ENCODE measurements at regions not wholly inside any gene's neighbourhood (a gene's known extent, or its start where the extent isn't known, plus 50 kb on each side); places are given as distances from the start of the nearest gene placed in this dataset.
"Not testable (repeated sequence)": the region's sequence is repeated elsewhere in the genome, so short reads cannot be mapped to it uniquely, and the experiment has no call there.

DNA sequence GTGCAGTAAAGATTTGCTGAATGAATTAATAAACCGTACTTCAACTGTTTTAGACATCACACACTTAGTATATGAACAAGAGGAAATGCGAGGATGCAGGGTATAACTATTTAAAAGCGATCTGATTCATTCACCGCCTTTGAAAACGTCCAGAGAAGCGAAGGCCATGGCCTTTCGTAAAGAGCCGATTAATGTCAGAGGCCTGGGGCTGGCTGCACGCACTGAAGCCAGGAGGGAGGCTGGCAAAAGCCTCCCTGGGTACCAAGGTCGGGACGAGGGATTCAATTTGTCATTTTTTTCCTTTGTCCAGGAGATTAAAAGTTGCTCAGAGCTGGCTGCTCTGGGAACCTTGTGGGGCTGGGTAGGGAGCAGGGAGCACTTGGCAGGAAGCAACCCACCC is 307.4 kb downstream of the NPHP4 start:
- DNase-seq: no peak

DNA sequence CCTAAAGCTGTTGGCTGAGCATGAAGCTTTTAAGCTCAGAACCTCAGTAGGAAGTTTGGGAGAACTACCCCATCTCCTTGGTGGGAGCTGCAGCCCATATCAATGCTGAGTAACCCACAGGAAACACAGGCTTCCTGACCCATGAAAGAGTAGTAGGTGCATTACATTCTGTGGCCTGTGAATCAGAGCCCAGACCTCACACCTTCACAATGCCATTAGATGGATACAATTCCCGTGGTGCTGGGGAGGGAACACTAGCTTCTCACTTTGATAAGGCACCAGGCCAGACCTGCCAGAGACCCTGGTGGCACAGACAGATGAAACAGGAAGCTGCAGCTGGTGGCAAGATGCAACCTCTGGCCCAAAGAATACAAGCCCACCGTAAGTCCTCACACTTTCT is 308.8 kb downstream of the NPHP4 start:
- no peak for DNase-seq

DNA sequence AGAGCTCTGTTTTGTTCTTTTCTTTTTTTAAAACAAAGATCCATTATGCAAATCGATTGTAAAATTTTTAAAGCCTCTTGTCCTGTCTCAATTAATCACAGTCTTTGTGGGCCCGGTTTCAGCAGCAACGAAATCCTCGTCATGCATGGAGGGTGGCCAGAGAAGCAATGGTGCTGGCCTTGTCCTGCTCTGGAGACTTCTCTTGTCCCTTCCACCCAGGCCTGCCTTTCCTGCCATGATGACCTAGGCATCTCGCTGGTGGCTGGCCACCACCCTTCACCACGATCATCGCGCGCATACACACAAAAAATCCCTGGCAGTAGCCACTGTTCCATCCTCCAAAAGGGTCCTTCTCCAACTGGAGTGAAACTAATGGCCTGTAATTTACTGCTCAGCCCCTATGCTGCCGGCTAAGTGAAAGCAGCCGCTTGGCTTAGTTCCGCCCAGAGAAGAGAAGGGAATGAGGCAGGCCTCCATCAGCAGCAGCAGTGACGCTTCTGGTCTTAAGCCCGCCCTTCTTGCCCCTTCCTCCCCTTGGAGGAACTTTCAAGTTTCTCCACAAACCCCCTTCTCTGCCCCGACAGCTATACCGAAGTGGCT is 309.5 kb downstream of the NPHP4 start:
- DNase-seq: no peak

DNA sequence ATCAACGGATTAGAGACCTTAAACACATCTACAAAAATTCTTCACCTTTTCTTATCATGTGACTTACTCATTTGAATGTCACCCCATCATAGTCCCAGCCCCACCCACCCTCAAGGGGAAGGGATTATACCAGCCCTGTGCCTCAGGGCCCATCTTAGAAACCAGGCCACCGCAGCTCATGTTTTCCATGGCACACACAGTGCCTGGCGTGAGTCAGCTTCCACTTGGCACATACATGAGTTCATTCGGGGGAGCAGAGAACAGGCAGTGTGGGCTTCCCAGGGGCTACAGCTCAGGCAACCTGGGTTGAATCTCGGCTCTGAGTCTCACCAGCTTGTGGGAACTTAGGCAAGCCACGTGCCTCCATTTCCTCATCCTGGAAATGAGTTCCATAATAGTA is 310.6 kb downstream of the NPHP4 start:
- DNase-seq: no peak

DNA sequence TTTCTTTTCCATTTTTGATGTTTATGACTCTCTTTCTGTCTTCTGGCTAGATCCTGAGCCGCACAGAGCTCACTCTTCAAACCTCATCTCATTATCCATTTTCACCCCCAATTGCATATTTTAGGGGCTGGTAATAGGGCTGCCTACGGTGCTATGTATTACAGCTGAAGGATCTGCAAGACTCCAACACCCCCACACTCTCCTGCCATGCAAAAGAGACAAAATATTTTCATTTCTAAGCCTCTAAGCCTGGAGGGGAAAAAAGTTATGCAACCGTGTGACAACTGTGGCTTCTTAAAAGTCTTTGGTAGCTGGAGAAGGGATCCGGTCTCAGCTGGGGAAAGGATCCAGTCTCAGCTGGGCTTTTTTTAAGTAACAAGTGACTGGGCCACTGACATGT is 311.6 kb downstream of the NPHP4 start:
- no peak for DNase-seq

DNA sequence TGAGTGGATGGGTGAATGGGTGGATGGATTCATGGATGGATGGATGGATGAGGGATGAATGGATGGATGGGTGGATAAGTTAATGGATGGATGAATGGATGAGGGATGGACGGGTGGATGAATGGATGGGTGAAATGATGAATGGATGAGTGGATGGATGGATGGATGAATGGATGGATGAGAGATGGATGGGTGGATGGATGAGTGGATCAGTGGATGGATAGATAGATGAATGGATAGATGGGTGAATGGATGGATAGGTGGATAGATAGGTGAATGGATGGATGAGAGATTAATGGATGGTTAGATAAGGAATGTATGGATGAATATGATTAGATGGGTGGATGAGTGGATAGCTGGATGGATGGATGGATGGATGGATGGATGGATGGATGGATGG is 313.5 kb downstream of the NPHP4 start:
- no peak for DNase-seq

DNA sequence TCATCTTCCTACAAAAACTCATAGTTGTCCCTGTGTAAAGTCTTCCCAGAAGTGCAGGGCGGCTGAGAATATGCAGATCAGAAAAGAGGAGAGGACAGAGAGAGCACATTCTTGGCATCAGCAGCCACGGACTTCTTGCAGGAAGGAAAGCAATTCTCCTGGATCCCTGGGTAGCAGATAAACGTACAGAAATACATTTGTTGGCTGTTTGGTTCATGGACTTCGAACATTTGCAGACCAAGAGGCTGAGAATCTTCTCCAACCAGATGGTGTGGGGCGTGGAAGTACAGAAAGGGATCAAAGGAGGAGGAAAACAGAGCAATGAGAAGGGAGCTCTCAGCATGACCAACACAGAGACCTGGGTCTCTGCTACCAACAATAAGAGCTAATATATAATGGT is 319.9 kb downstream of the NPHP4 start:
- DNase-seq: not testable (repeated sequence)

DNA sequence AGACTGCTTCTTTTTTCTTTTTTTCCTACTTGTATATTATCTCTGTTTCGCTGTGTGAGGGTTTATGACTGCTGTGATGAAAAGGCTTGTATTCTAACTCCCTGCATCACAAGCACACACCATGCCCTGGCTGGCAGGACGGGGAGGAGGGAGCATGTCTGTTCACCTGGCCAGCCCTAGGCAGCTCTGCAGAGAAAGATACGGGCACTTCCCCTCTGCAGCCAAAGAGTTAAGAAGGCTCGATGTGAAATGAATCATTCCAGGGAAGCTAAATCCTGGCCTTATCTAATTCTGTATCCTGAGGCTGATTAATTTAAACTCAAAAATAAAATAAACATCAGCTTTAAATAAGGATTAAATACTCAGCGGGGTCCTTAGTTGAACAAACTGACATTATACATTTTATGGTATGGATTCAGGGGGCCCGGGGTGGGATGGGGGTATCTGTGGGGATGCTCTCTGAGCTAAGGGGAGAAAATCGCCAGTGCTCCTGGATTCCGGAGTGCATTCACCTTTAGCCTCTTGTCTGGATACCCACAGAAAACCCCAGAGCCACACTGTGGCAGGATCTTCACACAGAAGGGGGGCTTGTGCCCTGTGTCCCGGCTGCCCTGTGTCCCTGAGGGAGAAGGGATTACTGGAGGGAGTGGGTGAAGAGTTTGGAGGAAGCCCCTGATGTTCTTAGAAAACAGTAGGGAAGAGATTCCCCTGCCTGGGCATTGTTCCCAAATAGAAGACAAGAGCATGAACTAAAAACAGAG is 321.5 kb downstream of the NPHP4 start:
- no peak for DNase-seq

DNA sequence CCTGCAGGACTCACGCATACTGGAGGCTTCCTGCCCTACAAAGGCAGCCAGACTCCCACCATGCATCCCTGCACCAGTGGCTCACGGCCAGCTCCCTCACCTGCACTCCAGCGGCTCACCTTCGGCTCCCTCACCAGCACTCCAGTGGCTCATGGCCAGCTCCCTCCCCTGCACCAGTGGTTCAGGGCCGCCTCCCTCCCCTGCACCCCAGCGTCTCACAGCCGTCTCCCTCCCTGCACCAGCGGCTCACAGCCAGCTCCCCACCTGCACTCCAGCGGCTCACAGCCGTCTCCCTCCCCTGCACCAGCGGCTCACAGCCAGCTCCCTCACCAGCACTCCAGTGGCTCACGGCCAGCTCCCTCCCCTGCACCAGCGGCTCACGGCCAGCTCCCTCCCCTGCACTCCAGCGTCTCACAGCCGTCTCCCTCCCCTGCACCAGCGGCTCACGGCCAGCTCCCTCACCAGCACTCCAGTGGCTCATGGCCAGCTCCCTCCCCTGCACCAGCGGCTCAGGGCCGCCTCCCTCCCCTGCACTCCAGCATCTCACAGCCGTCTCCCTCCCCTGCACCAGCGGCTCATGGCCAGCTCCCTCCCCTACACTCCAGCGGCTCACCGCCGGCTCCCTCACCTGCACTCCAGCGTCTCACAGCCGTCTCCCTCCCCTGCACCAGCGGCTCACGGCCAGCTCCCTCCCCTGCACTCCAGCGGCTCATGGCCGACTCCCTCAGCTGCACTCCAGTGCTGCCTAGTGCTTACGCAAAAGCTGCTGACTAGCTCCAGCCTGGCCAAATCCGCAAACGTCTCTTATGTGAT is 324.5 kb downstream of the NPHP4 start:
- DNase-seq: peak; percentile 37

DNA sequence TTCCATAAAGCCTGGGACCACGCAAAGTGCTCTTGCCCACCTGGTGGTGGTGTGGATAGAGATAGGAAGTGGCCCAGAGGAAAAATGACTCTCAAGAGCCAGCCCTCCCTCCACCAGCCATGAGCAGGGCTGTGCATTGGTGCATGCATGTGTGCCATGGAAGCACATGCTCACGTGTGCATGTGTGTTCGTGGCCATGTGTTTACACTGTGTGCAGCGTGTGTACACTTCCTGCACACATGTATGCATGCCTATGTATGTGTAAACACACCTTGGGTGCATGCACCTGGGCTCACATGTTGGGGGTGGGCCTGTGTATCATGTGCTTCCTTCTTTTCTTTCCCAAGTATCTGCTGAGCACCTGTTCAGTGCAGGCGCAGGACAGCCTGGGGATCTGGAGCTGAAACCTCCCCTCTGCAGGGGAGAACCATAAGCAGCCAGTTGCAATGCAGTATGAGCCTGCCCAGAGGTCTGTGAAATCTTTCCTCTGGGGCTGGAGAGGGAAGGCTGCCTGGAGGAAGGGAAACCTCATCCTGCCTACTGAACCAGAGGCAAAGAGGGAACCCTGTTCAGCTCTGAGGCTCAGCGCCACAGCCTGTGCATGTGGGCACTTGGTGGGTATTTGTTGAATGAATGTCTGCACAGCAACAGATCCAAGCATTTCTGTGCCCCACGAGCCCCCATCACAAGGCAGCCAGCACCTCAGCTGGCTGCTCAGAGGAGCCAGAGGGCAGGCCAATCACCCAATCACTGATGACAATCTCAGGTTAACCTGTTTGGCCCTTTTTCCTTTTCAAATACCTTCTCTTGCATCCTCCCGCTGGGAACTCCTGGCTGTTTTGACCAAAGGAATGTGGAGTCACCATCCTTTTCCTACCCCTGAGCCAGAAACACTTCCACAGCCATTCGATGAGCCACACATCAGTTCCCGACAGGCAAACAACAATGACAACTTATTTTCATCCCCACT is 327.0 kb downstream of the NPHP4 start:
- DNase-seq: no peak

DNA sequence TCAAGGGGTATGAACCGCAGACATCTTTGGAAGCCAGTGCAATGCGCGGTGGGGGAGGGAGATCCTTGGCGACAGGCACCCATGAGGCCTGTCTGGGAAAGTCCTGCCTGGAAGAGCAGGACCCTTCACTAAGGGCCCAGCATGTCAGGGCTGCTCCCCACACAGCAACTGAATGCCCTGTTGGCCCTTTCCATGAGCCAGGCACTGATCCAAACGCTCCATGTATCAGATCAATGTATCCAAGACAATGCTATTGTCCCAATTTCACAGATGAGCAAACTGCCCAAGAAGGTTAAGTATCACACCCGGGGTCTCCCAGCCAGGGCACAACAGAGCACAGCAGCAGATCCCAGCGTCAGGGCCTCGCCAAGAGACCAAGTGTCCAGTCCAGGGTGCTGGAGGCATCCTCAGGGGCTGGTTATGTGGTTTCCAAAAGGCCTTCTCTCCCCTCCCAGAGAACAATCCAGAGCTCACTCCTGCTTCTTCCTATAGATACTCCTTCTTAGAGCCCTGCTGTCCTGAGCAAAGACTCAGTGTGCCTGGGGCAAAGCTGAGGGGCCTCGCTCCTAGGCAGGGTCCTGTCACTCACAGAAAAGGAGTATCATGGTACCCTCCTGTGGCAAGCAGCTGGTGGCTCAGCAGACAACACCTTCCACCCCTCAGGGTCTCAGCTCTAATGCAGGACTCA is 328.0 kb downstream of the NPHP4 start:
- DNase-seq: no peak

DNA sequence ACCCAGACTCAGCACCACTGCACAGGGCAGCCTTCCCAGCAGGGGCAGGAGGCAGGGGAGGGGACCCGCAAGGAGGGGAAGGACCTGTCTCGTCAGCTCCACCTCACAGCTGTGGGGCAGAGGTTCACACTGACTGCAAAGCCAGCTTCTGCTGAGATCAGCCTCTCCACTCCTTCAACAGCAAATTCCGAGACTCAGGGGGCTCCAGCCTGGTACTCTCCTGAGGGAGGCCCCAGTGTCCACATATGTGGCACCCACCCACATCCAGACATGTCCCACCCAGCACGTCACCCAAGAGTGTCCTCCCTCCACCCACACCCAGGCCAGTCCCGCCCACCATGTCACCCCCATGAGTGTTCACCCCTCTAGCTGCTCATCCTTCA is 329.5 kb downstream of the NPHP4 start:
- no peak for DNase-seq

DNA sequence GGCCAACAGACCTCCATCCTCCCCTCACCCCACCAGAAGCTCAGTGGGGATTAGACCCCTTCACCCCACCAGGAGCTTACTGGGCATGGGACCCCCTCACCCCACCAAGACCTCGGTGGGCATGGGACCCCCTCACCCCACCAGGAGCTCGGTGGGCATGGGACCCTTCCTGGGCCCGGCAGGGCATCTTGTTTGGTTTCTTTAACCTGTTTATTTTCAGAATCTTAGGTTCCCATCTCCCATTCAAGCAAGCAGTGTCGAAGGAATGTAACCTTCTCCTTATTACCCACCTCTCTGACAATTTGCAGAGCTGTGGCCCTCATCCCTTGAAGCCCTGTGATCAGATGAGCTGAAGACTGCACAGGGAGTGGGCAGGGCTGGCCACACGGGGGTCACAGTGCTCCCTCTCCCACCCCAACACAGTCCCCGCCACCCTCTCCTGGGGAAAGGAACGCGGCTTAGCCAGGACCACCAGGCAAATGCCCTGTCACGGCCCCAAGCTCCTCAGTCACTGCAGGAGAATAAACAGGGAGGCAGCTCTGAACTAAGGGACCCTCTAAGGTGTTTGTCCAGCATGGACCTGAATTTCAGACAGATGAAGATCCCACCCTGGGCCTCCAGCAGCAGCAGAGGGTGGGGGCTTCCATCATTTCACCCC is 330.0 kb downstream of the NPHP4 start:
- no peak for DNase-seq

DNA sequence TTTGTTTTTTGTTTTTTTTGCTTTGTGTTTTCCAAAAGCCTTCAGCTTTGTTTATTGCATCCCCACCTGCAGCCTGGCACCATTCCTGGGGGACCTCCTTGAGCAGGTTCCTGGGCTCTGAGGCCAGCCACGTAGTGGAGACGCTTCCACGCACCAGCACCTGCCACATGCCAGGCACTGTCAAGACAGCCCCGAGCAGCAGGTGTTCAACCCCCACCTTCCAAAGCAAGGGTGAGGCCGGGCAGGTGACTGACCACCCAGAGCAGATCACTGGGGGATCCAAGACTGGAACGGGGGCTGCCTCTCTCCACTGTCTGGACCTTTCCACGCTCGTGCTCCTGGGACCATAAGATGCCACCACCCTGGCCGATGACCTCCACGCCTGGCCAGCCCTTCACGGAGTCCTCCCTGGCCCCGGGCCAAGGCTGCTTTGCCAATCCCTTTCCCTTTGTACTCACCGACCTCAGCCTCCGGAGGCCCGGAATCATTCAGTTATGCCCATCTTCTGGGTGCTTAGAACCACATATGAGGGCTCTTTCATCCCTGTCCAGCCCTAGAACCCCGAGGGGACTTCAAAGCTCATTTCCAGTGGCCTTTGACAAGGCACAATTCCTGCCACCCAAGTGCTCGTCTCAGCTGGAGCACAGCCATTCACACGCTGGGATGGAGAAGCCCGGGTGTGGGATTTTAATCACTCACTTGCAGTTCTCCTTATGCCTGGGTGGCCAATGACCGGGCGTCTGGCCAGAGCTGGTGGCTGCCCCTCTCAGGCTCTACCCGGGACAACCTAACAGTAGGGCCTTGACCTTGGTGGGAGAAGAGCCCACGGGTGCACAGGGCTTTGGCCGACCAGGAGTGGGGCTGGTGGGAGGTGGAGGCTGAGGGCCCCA is 330.8 kb downstream of the NPHP4 start:
- DNase-seq: no peak

DNA sequence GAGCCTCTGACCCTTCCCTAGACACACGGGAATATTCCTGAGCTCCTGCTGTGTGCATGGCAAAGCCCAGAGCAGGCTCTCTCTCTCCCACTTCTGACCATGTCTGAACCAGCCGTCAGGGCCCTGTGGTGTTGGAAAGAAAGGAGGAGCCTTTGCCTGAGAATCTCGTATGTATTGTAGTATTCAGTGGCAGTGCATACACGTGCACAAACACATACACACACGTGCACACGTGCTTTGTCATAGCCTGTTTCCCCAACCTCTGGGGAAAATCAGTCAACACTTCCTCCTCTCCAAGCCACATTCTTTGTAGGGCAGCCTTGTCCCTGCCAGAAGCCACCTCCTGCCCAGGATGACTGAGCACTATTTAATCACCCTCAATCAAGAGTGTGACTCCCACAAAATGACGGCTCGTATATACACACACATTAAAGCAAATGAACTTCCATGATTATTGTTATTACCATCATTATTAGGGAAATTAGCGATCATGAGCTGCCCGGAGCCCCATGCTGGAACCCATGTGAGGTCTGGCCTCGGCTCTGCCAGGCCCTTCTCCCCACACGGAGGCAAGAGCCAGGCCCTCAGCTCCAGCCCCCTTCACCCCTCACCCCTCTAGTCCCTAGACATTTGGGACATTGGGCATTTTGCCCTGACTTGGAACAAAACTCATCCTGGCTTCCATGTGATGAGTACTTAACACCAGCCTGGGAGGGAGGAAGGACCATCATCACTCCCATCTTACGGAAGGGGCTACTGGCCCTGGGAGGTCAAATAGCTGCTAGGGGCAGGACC is 331.9 kb downstream of the NPHP4 start:
- no peak for DNase-seq

DNA sequence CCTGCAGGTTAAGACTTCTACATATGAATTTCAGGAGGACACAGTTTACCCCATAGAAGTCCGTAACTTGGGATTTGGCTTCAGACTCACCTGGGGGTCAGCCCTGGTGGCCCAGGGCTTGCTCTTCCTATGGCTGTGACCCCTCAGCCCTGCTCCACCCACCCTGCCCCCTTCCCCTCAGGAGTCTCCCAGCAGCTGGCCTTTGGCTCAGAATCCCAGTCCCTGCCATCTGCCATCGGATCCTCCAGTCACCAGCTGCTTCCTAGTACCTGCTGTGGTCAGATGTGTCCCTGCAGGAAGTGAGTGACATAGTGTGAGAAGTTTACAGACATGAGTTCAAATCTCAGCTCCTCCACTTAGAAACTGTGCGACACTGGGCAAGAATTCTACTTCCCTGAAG is 332.6 kb downstream of the NPHP4 start:
- no peak for DNase-seq

DNA sequence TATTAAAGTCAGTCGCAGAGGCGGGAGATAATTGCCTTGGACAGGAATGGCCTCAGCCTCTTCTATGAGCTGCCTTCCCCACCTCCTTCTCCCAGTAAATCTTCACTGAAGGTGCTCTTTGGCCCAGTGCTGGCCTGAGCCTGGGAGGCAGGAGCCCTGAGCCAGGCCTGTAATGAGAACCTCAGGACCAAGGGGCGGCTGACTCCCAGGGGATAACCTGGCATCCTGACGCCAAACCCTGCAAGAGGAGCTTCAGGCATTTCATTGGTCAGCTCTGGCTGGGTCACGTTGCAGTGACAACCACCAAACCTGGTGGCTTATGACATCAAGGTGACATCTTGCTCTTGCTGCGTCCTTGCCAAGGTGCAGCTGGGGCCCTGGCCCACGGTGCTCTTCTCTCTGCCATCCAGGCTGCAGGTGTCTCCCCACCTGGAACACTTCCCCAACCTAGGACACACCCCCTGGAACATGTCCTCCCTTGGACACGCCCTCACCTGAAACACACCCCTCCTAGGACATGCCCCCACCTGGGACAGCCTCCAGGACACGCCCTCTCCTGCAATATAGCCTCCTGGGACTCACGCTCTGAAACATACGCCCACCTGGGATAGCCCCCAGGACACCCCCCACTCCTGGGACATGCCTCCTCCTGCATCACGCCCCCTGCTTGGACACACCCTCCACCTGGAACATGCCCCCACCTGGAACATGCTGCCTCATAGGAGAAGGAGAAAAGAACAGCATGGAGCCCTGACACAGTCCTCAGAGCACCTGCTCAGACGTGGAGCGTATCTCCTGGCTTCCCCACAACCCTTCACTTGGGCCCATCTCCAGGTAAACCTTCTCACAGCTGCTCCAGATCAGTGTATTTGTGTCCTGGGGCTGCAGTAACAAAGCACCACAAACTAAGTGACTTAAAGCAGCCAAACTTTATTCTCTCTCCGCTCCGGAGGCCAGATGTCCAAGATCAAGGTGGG is 333.6 kb downstream of the NPHP4 start:
- DNase-seq: no peak
